B cell (primary cell): ENCODE measurements at regions not wholly inside any gene's neighbourhood (a gene's known extent, or its start where the extent isn't known, plus 50 kb on each side); places are given as distances from the start of the nearest gene placed in this dataset.

Source experiments
- ATAC-seq: fragments of 200-7000 bp; cut with Tn5 transposase; one replicate; pipeline ENCODE4 v1.10.0; 2021; ENCODE audit warnings: low read depth, mild to moderate bottlenecking, moderate number of reproducible peaks, moderate library complexity
- CTCF ChIA-PET: fragments of 350-600 bp; sonication (Branson Sonifier 250); formaldehyde crosslinking; loops from one replicate; lab custom pipeline; 2021; ENCODE audit warnings: antibody characterized with exemption, inconsistent platforms; lab: Charles Lee
- POLR2A ChIA-PET: fragments of 350-600 bp; sonication (Branson Sonifier 250); formaldehyde crosslinking; loops from one replicate; lab custom pipeline; 2021; ENCODE audit warnings: antibody characterized with exemption; lab: Charles Lee
- DNase-seq: peaks from one replicate; pipeline ENCODE4 v3.0.0; 2013
- H2AFZ ChIP-seq: 2 replicates; pipeline ENCODE4 v1.6.1; 2012; ENCODE audit warnings: mild to moderate bottlenecking, low read depth, low read length; ENCODE audit not compliant: insufficient read depth, poor library complexity, severe bottlenecking
- H3K27ac ChIP-seq, 2 donors: 1 replicate in 1 of 2; 2 replicates in 1 of 2; pipeline ENCODE4 v1.5.1; 2012 to 2013; ENCODE audit warnings: low read length in 2 of 2, mild to moderate bottlenecking in 2 of 2, moderate library complexity in 1 of 2
- H3K27me3 ChIP-seq, 4 experiments: fragments of 200-600 bp in 1 of 4; sonication (generic) in 1 of 4; replicated peaks in 1 of 4; 1 replicate in 2 of 4; 2 replicates in 2 of 4; pipeline versions ENCODE4 v1.6.1 to v1.7.0; 2013 to 2016; ENCODE audit warnings: low read length in 3 of 4, mild to moderate bottlenecking in 2 of 4, mixed read lengths in 1 of 4, moderate library complexity in 1 of 4; ENCODE audit not compliant: insufficient read depth in 4 of 4, control insufficient read depth in 3 of 4; ENCODE audit errors: control extremely low read depth in 1 of 4
- H3K36me3 ChIP-seq, 2 experiments: replicated peaks in 1 of 2; 1 replicate in 1 of 2; 2 replicates in 1 of 2; pipeline versions ENCODE4 v1.6.1 to v1.7.1; 2013; ENCODE audit warnings: low read length in 1 of 2; ENCODE audit not compliant: insufficient read depth in 2 of 2, control insufficient read depth in 1 of 2; ENCODE audit errors: control extremely low read depth in 1 of 2, extremely low read depth in 1 of 2
- H3K4me1 ChIP-seq, 2 donors: fragments of 200-600 bp in 1 of 2; sonication (generic) in 1 of 2; 1 replicate in 1 of 2; 2 replicates in 1 of 2; pipeline versions ENCODE4 v1.5.1 to v1.6.1; 2013 to 2017; ENCODE audit warnings: low read length in 2 of 2; ENCODE audit not compliant: control insufficient read depth in 2 of 2, insufficient read depth in 2 of 2
- H3K4me2 ChIP-seq: replicated peaks from 2 replicates; pipeline ENCODE3; 2012; ENCODE audit warnings: mild to moderate bottlenecking, low read depth, low read length; ENCODE audit not compliant: poor library complexity, severe bottlenecking
- H3K4me3 ChIP-seq, 5 experiments: fragments of 200-600 bp in 1 of 5; sonication (generic) in 1 of 5; 1 replicate in 3 of 5; 2 replicates in 2 of 5; pipeline versions ENCODE4 v1.5.1 to v1.7.0; 2011 to 2016; ENCODE audit warnings: low read length in 4 of 5, mild to moderate bottlenecking in 4 of 5, low read depth in 2 of 5, control low read depth in 1 of 5, moderate library complexity in 1 of 5; ENCODE audit not compliant: insufficient read depth in 1 of 5; ENCODE audit errors: control extremely low read depth in 1 of 5, extremely low read depth in 1 of 5
- H3K79me2 ChIP-seq: fragments of 200-600 bp; sonication (generic); one replicate; pipeline ENCODE4 v1.6.0; 2016; ENCODE audit warnings: low read length; ENCODE audit not compliant: control insufficient read depth, insufficient read depth
- H3K9ac ChIP-seq: fragments of 200-600 bp; sonication (generic); 2 replicates; pipeline ENCODE4 v1.6.1; 2017; ENCODE audit warnings: mild to moderate bottlenecking, low read length, moderate library complexity
- H3K9me3 ChIP-seq, 3 donors: one replicate each; pipeline versions ENCODE4 v1.6.1 to v1.7.1; 2013; ENCODE audit warnings: low read length in 2 of 3; ENCODE audit not compliant: control insufficient read depth in 2 of 3, insufficient read depth in 1 of 3; ENCODE audit errors: control extremely low read depth in 1 of 3
- H4K20me1 ChIP-seq: 2 replicates; pipeline ENCODE4 v1.6.0; 2012; ENCODE audit warnings: mild to moderate bottlenecking, low read length; ENCODE audit not compliant: insufficient read depth, control insufficient read depth, poor library complexity, severe bottlenecking
- H3K27ac Mint-ChIP-seq: one replicate; pipeline ENCODE4 v1.8.0; 2021; ENCODE audit warnings: mixed read lengths
- H3K27me3 Mint-ChIP-seq: one replicate; pipeline ENCODE4 v1.8.0; 2021; ENCODE audit warnings: mixed read lengths
- H3K4me1 Mint-ChIP-seq: one replicate; pipeline ENCODE4 v1.8.0; 2021; ENCODE audit warnings: mixed read lengths
- H3K4me3 Mint-ChIP-seq: one replicate; pipeline ENCODE4 v1.8.0; 2021; ENCODE audit warnings: mixed read lengths
- H3K9me3 Mint-ChIP-seq: one replicate; pipeline ENCODE4 v1.8.0; 2022; ENCODE audit warnings: mixed read lengths; ENCODE audit not compliant: insufficient read depth
- EZH2 ChIP-seq: IDR thresholded peaks from 2 replicates; pipeline ENCODE4 v1.6.1; 2012; ENCODE audit warnings: borderline replicate concordance, low read depth, mild to moderate bottlenecking, moderate library complexity, low read length; ENCODE audit not compliant: insufficient read depth, poor library complexity, severe bottlenecking
- WGBS: methylation state at CpG from one replicate; pipeline ENCODE4 v1.1.5; 2013; ENCODE audit warnings: missing lambda C conversion rate; ENCODE audit not compliant: insufficient coverage; 5-methylcytosine and 5-hydroxymethylcytosine counted together
- intact Hi-C: fragments of 100-400 bp; cut with micrococcal nuclease; formaldehyde crosslinking; loops from one replicate; pipeline ENCODE4 v1.10.0; 2022
- TF ChIP-seq, protein P1 (sequence below): fragments of 200-600 bp; IDR thresholded peaks from one replicate; pipeline ENCODE4 v1.8.0; 2022; ENCODE audit warnings: antibody characterized with exemption, mild to moderate bottlenecking

- ATAC-seq (no peak), DNase-seq (no peak)
- Histone ChIP-seq H2AFZ (no peak overlapping the region), H3K27me3 (no peaks in the 10 kb centered on the region), H3K4me3 (no peak overlapping the region), H3K4me2 (no peak overlapping the region), H3K27ac (no peak overlapping the region), H3K4me1 (peaks cover 0 to 5% of the 10 kb centered on the region in 2 donors), H3K9me3 (no peaks in the 10 kb centered on the region), H3K36me3 (no peaks in the 10 kb centered on the region), H4K20me1 (no peaks in the 10 kb centered on the region), H3K79me2 (no peaks in the 10 kb centered on the region), H3K9ac (no peak overlapping the region)
- TF ChIP-seq EZH2: no peak
- TF ChIP-seq, protein P1, sequence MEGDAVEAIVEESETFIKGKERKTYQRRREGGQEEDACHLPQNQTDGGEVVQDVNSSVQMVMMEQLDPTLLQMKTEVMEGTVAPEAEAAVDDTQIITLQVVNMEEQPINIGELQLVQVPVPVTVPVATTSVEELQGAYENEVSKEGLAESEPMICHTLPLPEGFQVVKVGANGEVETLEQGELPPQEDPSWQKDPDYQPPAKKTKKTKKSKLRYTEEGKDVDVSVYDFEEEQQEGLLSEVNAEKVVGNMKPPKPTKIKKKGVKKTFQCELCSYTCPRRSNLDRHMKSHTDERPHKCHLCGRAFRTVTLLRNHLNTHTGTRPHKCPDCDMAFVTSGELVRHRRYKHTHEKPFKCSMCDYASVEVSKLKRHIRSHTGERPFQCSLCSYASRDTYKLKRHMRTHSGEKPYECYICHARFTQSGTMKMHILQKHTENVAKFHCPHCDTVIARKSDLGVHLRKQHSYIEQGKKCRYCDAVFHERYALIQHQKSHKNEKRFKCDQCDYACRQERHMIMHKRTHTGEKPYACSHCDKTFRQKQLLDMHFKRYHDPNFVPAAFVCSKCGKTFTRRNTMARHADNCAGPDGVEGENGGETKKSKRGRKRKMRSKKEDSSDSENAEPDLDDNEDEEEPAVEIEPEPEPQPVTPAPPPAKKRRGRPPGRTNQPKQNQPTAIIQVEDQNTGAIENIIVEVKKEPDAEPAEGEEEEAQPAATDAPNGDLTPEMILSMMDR: no peak
- ChIA-PET CTCF (interaction anchor here (0.7 to 3.5 kb wide), 3 partner anchors 18 to 58 kb away, joined by 4 to 12 read pairs (median 6); no protein-coding TSS in a partner anchor), POLR2A (interaction anchor here (0.6 to 0.7 kb wide), 3 partner anchors 12 to 234 kb away, joined by 4 to 8 read pairs (median 8); no protein-coding TSS in a partner anchor)
- peaks cover 3% of the 10 kb centered on the region for H3K4me1 Mint-ChIP-seq
- H3K27me3 Mint-ChIP-seq: no peaks in the 10 kb centered on the region
- intact Hi-C loops: no loop called here
- no CpG with 5 or more reads among the region's 3 CpGs for WGBS
- no peaks in the 10 kb centered on the region for H3K9me3 Mint-ChIP-seq
- H3K27ac Mint-ChIP-seq: no peak overlapping the region
- no peak overlapping the region for H3K4me3 Mint-ChIP-seq
These were observed 189.0 kb downstream of the BCAS1 start for GRCh38 chr20:53881362-53881761.

DNA sequence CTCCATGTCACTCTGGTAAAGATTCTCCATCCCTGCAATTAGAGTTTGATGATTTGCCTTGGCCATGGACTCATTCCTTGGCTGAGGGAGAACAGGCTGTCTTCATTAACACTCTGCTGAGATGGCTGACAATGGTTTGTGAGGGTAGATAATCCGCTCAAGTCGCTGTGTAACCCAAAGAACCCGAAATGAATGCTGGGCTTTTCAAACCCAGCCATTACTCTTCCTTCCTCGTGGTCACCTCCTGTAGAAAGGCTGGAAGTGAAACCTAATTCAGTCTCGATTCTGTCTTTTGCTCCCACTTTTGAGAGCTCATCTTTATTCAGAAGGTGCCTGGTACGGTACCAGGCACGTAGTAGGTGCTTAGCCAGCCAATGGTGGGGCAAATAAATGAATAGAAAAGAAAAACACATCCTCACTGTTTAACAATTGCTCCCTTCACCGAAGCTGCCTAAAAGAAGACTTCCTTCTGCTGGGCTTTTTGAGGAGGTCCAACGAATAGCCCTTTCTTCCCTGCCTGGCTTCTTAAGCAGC is 190.2 kb downstream of the BCAS1 start:
- no peaks in the 10 kb centered on the region for H4K20me1 ChIP-seq
- H3K27me3 ChIP-seq: no peaks in the 10 kb centered on the region
- Mint-ChIP-seq H3K4me3 (no peak overlapping the region), H3K27me3 (no peaks in the 10 kb centered on the region), H3K4me1 (peaks cover 3% of the 10 kb centered on the region), H3K27ac (no peak overlapping the region), H3K9me3 (peaks cover 2% of the 10 kb centered on the region)
- WGBS: 74% methylated on average over 5 of the region's 9 CpGs
- H3K4me1 ChIP-seq: peaks cover 0 to 5% of the 10 kb centered on the region in 2 donors
- H3K4me3 ChIP-seq: no peak overlapping the region
- no peak overlapping the region for H3K9ac ChIP-seq
- H3K79me2 ChIP-seq: no peaks in the 10 kb centered on the region
- H3K27ac ChIP-seq: no peak overlapping the region
- DNase-seq (no peak), ATAC-seq (no peak)
- no peak overlapping the region for H3K4me2 ChIP-seq
- ChIA-PET POLR2A (no interaction called here), CTCF (interaction anchor here (0.7 to 3.5 kb wide), 5 partner anchors 10 to 541 kb away, joined by 3 to 12 read pairs (median 3); no protein-coding TSS in a partner anchor)
- intact Hi-C loops: no loop called here
- H3K9me3 ChIP-seq: no peaks in the 10 kb centered on the region
- TF ChIP-seq EZH2: no peak
- TF ChIP-seq, protein P1: no peak
- H2AFZ ChIP-seq: no peak overlapping the region
- H3K36me3 ChIP-seq: no peaks in the 10 kb centered on the region
